Testis (tissue), 2 donors: ENCODE measurements at regions not wholly inside any gene's neighbourhood (a gene's known extent, or its start where the extent isn't known, plus 50 kb on each side); places are given as distances from the start of the nearest gene placed in this dataset.

ENCODE experiments used
- POLR2A ChIP-seq: fragments of 450-650 bp; IDR thresholded peaks from one replicate; pipeline ENCODE4 v1.6.1; 2017; ENCODE audit warnings: antibody characterized with exemption, mild to moderate bottlenecking, moderate library complexity
- TF ChIP-seq, protein P1 (sequence below), 3 experiments: fragments of 450-650 bp in 2 of 3; fragments of 200-600 bp in 1 of 3; sonication (generic) in 1 of 3; IDR thresholded peaks; one replicate each; pipeline ENCODE4 v1.5.1; 2016 to 2019; ENCODE audit warnings: antibody characterized with exemption in 3 of 3, mild to moderate bottlenecking in 2 of 3, moderate library complexity in 1 of 3

DNA sequence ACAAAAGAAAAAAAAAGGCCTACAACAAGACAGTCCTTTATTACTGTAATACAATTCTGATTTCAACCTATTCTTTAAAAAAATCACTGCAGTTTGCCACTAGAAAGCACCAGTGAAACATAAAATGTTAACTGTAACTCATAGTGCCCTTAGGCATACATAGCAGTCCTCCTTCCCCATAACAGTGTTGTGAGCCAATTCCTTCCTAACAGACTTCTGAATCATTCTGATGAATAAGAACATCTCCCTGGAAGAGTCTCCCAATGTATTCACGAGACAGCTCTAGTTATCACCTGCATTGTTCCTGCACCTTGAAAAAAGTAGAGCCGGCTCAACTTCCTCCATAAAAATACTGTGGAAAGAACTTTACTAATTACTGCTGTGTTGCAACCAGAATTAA is 213.6 kb upstream of the FSCB start:
- TF ChIP-seq, protein P1, sequence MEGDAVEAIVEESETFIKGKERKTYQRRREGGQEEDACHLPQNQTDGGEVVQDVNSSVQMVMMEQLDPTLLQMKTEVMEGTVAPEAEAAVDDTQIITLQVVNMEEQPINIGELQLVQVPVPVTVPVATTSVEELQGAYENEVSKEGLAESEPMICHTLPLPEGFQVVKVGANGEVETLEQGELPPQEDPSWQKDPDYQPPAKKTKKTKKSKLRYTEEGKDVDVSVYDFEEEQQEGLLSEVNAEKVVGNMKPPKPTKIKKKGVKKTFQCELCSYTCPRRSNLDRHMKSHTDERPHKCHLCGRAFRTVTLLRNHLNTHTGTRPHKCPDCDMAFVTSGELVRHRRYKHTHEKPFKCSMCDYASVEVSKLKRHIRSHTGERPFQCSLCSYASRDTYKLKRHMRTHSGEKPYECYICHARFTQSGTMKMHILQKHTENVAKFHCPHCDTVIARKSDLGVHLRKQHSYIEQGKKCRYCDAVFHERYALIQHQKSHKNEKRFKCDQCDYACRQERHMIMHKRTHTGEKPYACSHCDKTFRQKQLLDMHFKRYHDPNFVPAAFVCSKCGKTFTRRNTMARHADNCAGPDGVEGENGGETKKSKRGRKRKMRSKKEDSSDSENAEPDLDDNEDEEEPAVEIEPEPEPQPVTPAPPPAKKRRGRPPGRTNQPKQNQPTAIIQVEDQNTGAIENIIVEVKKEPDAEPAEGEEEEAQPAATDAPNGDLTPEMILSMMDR (IDR thresholded peaks at IDR 0.05), result no peak
- no peak for TF ChIP-seq POLR2A
